CD14-positive monocyte (primary cell): ENCODE measurements at regions not wholly inside any gene's neighbourhood (a gene's known extent, or its start where the extent isn't known, plus 50 kb on each side); places are given as distances from the start of the nearest gene placed in this dataset.

Experiments used
- DNase-seq, 3 donors: peaks; one replicate each; pipeline ENCODE4 v3.0.0-alpha.2; 2011 to 2022
- H2AFZ ChIP-seq: 2 replicates; pipeline ENCODE4 v1.6.0; 2012; ENCODE audit warnings: mild to moderate bottlenecking, low read depth, low read length, inconsistent platforms; ENCODE audit not compliant: insufficient read depth, poor library complexity, severe bottlenecking
- H3K27ac ChIP-seq, 2 donors: 1 replicate in 1 of 2; 2 replicates in 1 of 2; pipeline ENCODE4 v1.5.1; 2012 to 2013; ENCODE audit warnings: low read length in 2 of 2, control low read depth in 1 of 2, inconsistent platforms in 1 of 2, low read depth in 1 of 2, mild to moderate bottlenecking in 1 of 2
- H3K27me3 ChIP-seq, 2 donors: one replicate each; pipeline versions ENCODE4 v1.6.0 to v1.6.1; 2011 to 2013; ENCODE audit warnings: low read length in 2 of 2; ENCODE audit not compliant: control insufficient read depth in 2 of 2, insufficient read depth in 2 of 2
- H3K36me3 ChIP-seq, 2 donors: replicated peaks in 1 of 2; 1 replicate in 1 of 2; 2 replicates in 1 of 2; pipeline versions ENCODE4 v1.5.1 to v1.6.1; 2012 to 2013; ENCODE audit warnings: low read length in 2 of 2, control low read depth in 1 of 2, inconsistent platforms in 1 of 2, mild to moderate bottlenecking in 1 of 2; ENCODE audit not compliant: insufficient read depth in 2 of 2, control insufficient read depth in 1 of 2
- H3K4me1 ChIP-seq, 2 donors: 1 replicate in 1 of 2; 2 replicates in 1 of 2; pipeline versions ENCODE4 v1.5.1 to v1.6.1; 2012 to 2013; ENCODE audit warnings: low read length in 2 of 2, control low read depth in 1 of 2, inconsistent platforms in 1 of 2, mild to moderate bottlenecking in 1 of 2, moderate library complexity in 1 of 2; ENCODE audit not compliant: insufficient read depth in 2 of 2, control insufficient read depth in 1 of 2
- H3K4me2 ChIP-seq: replicated peaks from 2 replicates; pipeline ENCODE3; 2012; ENCODE audit warnings: low read length, moderate library complexity, mild to moderate bottlenecking; ENCODE audit not compliant: poor library complexity, severe bottlenecking; ENCODE audit errors: extremely low read depth
- H3K4me3 ChIP-seq, 3 experiments: fragments of 200-600 bp in 1 of 3; sonication (generic) in 1 of 3; replicated peaks in 1 of 3; 1 replicate in 2 of 3; 2 replicates in 1 of 3; pipeline ENCODE4 v1.5.1; 2011 to 2013; ENCODE audit warnings: low read length in 3 of 3, mild to moderate bottlenecking in 3 of 3, control low read depth in 2 of 3, low read depth in 2 of 3, inconsistent platforms in 1 of 3, moderate library complexity in 1 of 3
- H3K79me2 ChIP-seq: 2 replicates; pipeline ENCODE4 v1.6.0; 2012; ENCODE audit warnings: mild to moderate bottlenecking, control low read depth, inconsistent platforms, low read length, moderate library complexity; ENCODE audit not compliant: insufficient read depth
- H3K9ac ChIP-seq: 2 replicates; pipeline ENCODE4 v1.6.0; 2017; ENCODE audit warnings: low read length, mild to moderate bottlenecking; ENCODE audit not compliant: insufficient read depth, poor library complexity, severe bottlenecking
- H3K9me3 ChIP-seq, 2 donors: replicated peaks in 1 of 2; 1 replicate in 1 of 2; 2 replicates in 1 of 2; pipeline versions ENCODE4 v1.5.1 to v1.6.1; 2012 to 2013; ENCODE audit warnings: low read length in 2 of 2, control low read depth in 1 of 2; ENCODE audit not compliant: control insufficient read depth in 1 of 2, insufficient read depth in 1 of 2
- H4K20me1 ChIP-seq: 2 replicates; pipeline ENCODE4 v1.6.0; 2012; ENCODE audit warnings: mild to moderate bottlenecking, low read length, control low read depth, moderate library complexity; ENCODE audit not compliant: insufficient read depth
- H3K27ac Mint-ChIP-seq, 7 donors: one replicate each; pipeline ENCODE4 v1.8.0; 2020; ENCODE audit warnings: mild to moderate bottlenecking in 7 of 7, mixed read lengths in 7 of 7, moderate library complexity in 6 of 7, inconsistent platforms in 2 of 7
- H3K27me3 Mint-ChIP-seq, 3 donors: one replicate each; pipeline ENCODE4 v1.8.0; 2021 to 2022; ENCODE audit warnings: low read depth in 3 of 3, mild to moderate bottlenecking in 3 of 3, mixed read lengths in 3 of 3, moderate library complexity in 3 of 3, inconsistent platforms in 1 of 3
- H3K36me3 Mint-ChIP-seq, 2 donors: one replicate each; pipeline ENCODE4 v1.8.0; 2020; ENCODE audit warnings: mixed read lengths in 2 of 2, inconsistent platforms in 1 of 2, mild to moderate bottlenecking in 1 of 2
- H3K4me1 Mint-ChIP-seq: one replicate; pipeline ENCODE4 v1.8.0; 2020; ENCODE audit warnings: mild to moderate bottlenecking, mixed read lengths
- H3K4me3 Mint-ChIP-seq, 2 donors: one replicate each; pipeline ENCODE4 v1.8.0; 2020; ENCODE audit warnings: mild to moderate bottlenecking in 2 of 2, mixed read lengths in 2 of 2, moderate library complexity in 1 of 2
- H3K9me3 Mint-ChIP-seq, 7 donors: one replicate each; pipeline ENCODE4 v1.8.0; 2020 to 2022; ENCODE audit warnings: mixed read lengths in 7 of 7, mild to moderate bottlenecking in 6 of 7, moderate library complexity in 6 of 7, inconsistent platforms in 2 of 7
- CTCF ChIP-seq: fragments of 200-600 bp; IDR thresholded peaks from one replicate; pipeline ENCODE4 v1.8.0; 2022; ENCODE audit warnings: antibody characterized with exemption, mild to moderate bottlenecking
- WGBS: methylation state at CpG from one replicate; pipeline ENCODE4 v1.1.5; 2013; ENCODE audit warnings: missing lambda C conversion rate; ENCODE audit not compliant: insufficient coverage; 5-methylcytosine and 5-hydroxymethylcytosine counted together
- intact Hi-C, 2 donors: fragments of 100-400 bp; cut with micrococcal nuclease; formaldehyde crosslinking; loops; one replicate each; pipeline versions ENCODE4 v1.15.0 to v1.15.1; 2023

- Mint-ChIP-seq H3K36me3 (no peaks in the 10 kb centered on the region), H3K4me1 (no peaks in the 10 kb centered on the region), H3K4me3 (no peak overlapping the region), H3K9me3 (peaks cover 0 to 3% (median 0%) of the 10 kb centered on the region in 7 donors), H3K27me3 (peaks cover 7 to 8% (median 8%) of the 10 kb centered on the region in 3 donors), H3K27ac (no peak overlapping the region)
- no peak overlapping the region for H3K4me2 ChIP-seq
- no peak for TF ChIP-seq CTCF
- no peaks in the 10 kb centered on the region for H3K4me1 ChIP-seq
- DNase-seq = no peak
- H4K20me1 ChIP-seq = no peaks in the 10 kb centered on the region
- 90% methylated on average over 6 of the region's 13 CpGs for WGBS
- intact Hi-C loops = no loop called here
- H3K27ac ChIP-seq = no peak overlapping the region
- no peak overlapping the region for H3K4me3 ChIP-seq
- H2AFZ ChIP-seq = no peak overlapping the region
- no peaks in the 10 kb centered on the region for H3K79me2 ChIP-seq
- no peak overlapping the region for H3K9ac ChIP-seq
- H3K9me3 ChIP-seq = no peaks in the 10 kb centered on the region
- no peaks in the 10 kb centered on the region for H3K27me3 ChIP-seq
- no peaks in the 10 kb centered on the region for H3K36me3 ChIP-seq
These were observed 102.1 kb upstream of the IGLL5 start for GRCh38 chr22:22785316-22786065.

- H3K36me3 ChIP-seq = no peaks in the 10 kb centered on the region
- H3K4me2 ChIP-seq = no peak overlapping the region
- Mint-ChIP-seq H3K4me1 (no peaks in the 10 kb centered on the region), H3K4me3 (no peak overlapping the region), H3K9me3 (peaks cover 0 to 3% (median 0%) of the 10 kb centered on the region in 7 donors), H3K36me3 (no peaks in the 10 kb centered on the region), H3K27ac (no peak overlapping the region), H3K27me3 (peaks cover 7 to 8% (median 7%) of the 10 kb centered on the region in 3 donors)
- H3K27me3 ChIP-seq = no peaks in the 10 kb centered on the region
- H3K4me3 ChIP-seq = no peak overlapping the region
- H3K4me1 ChIP-seq = no peaks in the 10 kb centered on the region
- no peak overlapping the region for H2AFZ ChIP-seq
- no peak overlapping the region for H3K27ac ChIP-seq
- no peaks in the 10 kb centered on the region for H4K20me1 ChIP-seq
- TF ChIP-seq CTCF = no peak
- H3K9me3 ChIP-seq = no peaks in the 10 kb centered on the region
- no peak overlapping the region for H3K9ac ChIP-seq
- no peak for DNase-seq
- intact Hi-C loops = no loop called here
- H3K79me2 ChIP-seq = no peaks in the 10 kb centered on the region
- 70% methylated on average over 14 of the region's 18 CpGs for WGBS
These were observed 101.1 kb upstream of the IGLL5 start for GRCh38 chr22:22786301-22787115.
